GM12891 (cell line): ENCODE measurements at regions not wholly inside any gene's neighbourhood (a gene's known extent, or its start where the extent isn't known, plus 50 kb on each side); places are given as distances from the start of the nearest gene placed in this dataset.

Experiments used
- POLR2A ChIP-seq: IDR thresholded peaks from 2 replicates; pipeline ENCODE4 v1.6.1; 2011; ENCODE audit warnings: low read depth, low read length, control low read depth
- POU2F2 ChIP-seq: IDR thresholded peaks from 2 replicates; pipeline ENCODE4 v1.6.1; 2011; ENCODE audit warnings: low read depth, mild to moderate bottlenecking, control low read depth, low read length, moderate library complexity
- SPI1 ChIP-seq: IDR thresholded peaks from 2 replicates; pipeline ENCODE4 v1.6.1; 2011; ENCODE audit warnings: low read depth, low read length, control low read depth
- TAF1 ChIP-seq: IDR thresholded peaks from 2 replicates; pipeline ENCODE4 v1.6.1; 2011; ENCODE audit warnings: low read depth, low read length, control low read depth

DNA sequence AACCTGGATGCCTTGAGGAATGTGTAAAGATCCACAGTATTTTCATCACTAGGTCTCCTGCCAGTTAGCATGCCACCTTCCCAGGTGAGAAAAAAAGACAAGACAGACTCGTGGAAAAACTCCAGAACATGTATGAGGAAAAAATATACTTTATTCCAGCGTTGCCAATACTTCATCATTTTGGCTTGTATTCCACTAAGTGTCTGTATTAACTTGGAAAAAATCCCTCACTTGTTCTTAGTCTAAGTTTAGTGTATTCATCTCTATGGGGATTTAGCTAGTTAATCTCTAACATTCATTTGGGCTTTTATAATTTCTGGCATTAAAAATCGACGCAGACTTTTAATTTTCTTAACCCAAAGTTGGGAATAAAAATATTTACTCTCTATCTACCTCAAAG is 759.4 kb downstream of the SORCS1 start:
- TF ChIP-seq SPI1 (no peak), POLR2A (no peak), TAF1 (no peak), POU2F2 (no peak)
